ENCODE measurements at regions not wholly inside any gene's neighbourhood (a gene's known extent, or its start where the extent isn't known, plus 50 kb on each side); places are given as distances from the start of the nearest gene placed in this dataset.

GRCh38 chr10:100615241-100615640 lies 79.5 kb downstream of the HIF1AN start:
- no peak overlapping the region for H3K27ac Mint-ChIP-seq
- Histone ChIP-seq H3K4me3 (ENCODE audit: low read length) (no peak overlapping the region), H3K27ac (ENCODE audit: low read depth, low read length) (no peak overlapping the region), H3K9ac (ENCODE audit: extremely low read depth, low read length, poor library complexity, severe bottlenecking) (no peak overlapping the region), H3K27me3 (ENCODE audit: control insufficient read depth, insufficient read depth, low read length, poor library complexity, severe bottlenecking) (peaks cover 40% of the 10 kb centered on the region), H3K4me1 (ENCODE audit: control insufficient read depth, insufficient read depth, low read length) (no peaks in the 10 kb centered on the region), H3K9me3 (ENCODE audit: control insufficient read depth, low read length) (no peaks in the 10 kb centered on the region), H3K36me3 (ENCODE audit: control insufficient read depth, insufficient read depth, low read length) (no peaks in the 10 kb centered on the region)
- peaks cover 6% of the 10 kb centered on the region for H3K4me1 Mint-ChIP-seq
- H3K27me3 Mint-ChIP-seq (ENCODE audit: insufficient read depth) = peaks cover 80% of the 10 kb centered on the region
- H3K9me3 Mint-ChIP-seq = no peaks in the 10 kb centered on the region
- no peaks in the 10 kb centered on the region for H3K36me3 Mint-ChIP-seq (ENCODE audit: low read depth)
- no peak overlapping the region for H3K4me3 Mint-ChIP-seq
- no peak for TF ChIP-seq CTCF (conservative IDR thresholded peaks at IDR 0.05)
- WGBS, 2 experiments (ENCODE audit: insufficient coverage in 1 of 2, insufficient read length in 1 of 2) = 89 to 94% methylated on average over 7 to 10 of the region's 10 CpGs
- DNase-seq = no peak

GRCh38 chr10:100615908-100616307 lies 80.2 kb downstream of the HIF1AN start:
- H3K36me3 Mint-ChIP-seq (ENCODE audit: low read depth) = no peaks in the 10 kb centered on the region

GRCh38 chr10:100618091-100618615 lies 82.4 kb downstream of the HIF1AN start:
- no peaks in the 10 kb centered on the region for H3K36me3 Mint-ChIP-seq (ENCODE audit: low read depth)
- peaks cover 40% of the 10 kb centered on the region for H3K27me3 ChIP-seq (ENCODE audit: control insufficient read depth, insufficient read depth, low read length, poor library complexity, severe bottlenecking)
- H3K9me3 Mint-ChIP-seq = no peaks in the 10 kb centered on the region
- no peaks in the 10 kb centered on the region for H3K4me1 ChIP-seq (ENCODE audit: control insufficient read depth, insufficient read depth, low read length)
- H3K27ac Mint-ChIP-seq = no peak overlapping the region
- H3K27ac ChIP-seq (ENCODE audit: low read depth, low read length) = no peak overlapping the region
- no peaks in the 10 kb centered on the region for H3K4me1 Mint-ChIP-seq
- no peak overlapping the region for H3K4me3 ChIP-seq (ENCODE audit: low read length)
- H3K36me3 ChIP-seq (ENCODE audit: control insufficient read depth, insufficient read depth, low read length) = no peaks in the 10 kb centered on the region
- H3K9me3 ChIP-seq (ENCODE audit: control insufficient read depth, low read length) = no peaks in the 10 kb centered on the region
- peaks cover 79% of the 10 kb centered on the region for H3K27me3 Mint-ChIP-seq (ENCODE audit: insufficient read depth)
- DNase-seq = no peak
- 89 to 92% methylated on average over 10 to 11 of the region's 11 CpGs for WGBS, 2 experiments (ENCODE audit: insufficient coverage in 1 of 2, insufficient read length in 1 of 2)
- H3K9ac ChIP-seq (ENCODE audit: extremely low read depth, low read length, poor library complexity, severe bottlenecking) = no peak overlapping the region
- TF ChIP-seq CTCF (conservative IDR thresholded peaks at IDR 0.05) = no peak
- H3K4me3 Mint-ChIP-seq = no peak overlapping the region

More at GRCh38 chr10:100615908-100616307, 80.2 kb downstream of the HIF1AN start:
- DNase-seq = no peak
- WGBS, 2 experiments (ENCODE audit: insufficient coverage in 1 of 2, insufficient read length in 1 of 2) = 74 to 84% methylated on average over 3 to 5 of the region's 5 CpGs
- H3K27me3 Mint-ChIP-seq (ENCODE audit: insufficient read depth) = peaks cover 82% of the 10 kb centered on the region
- no peak overlapping the region for H3K27ac Mint-ChIP-seq
- TF ChIP-seq CTCF (conservative IDR thresholded peaks at IDR 0.05) = no peak
- H3K4me1 Mint-ChIP-seq = peaks cover 6% of the 10 kb centered on the region
- Histone ChIP-seq H3K27ac (ENCODE audit: low read depth, low read length) (no peak overlapping the region), H3K36me3 (ENCODE audit: control insufficient read depth, insufficient read depth, low read length) (no peaks in the 10 kb centered on the region), H3K4me1 (ENCODE audit: control insufficient read depth, insufficient read depth, low read length) (no peaks in the 10 kb centered on the region), H3K9me3 (ENCODE audit: control insufficient read depth, low read length) (no peaks in the 10 kb centered on the region), H3K9ac (ENCODE audit: extremely low read depth, low read length, poor library complexity, severe bottlenecking) (no peak overlapping the region), H3K27me3 (ENCODE audit: control insufficient read depth, insufficient read depth, low read length, poor library complexity, severe bottlenecking) (peaks cover 40% of the 10 kb centered on the region), H3K4me3 (ENCODE audit: low read length) (no peak overlapping the region)
- no peaks in the 10 kb centered on the region for H3K9me3 Mint-ChIP-seq
- no peak overlapping the region for H3K4me3 Mint-ChIP-seq

All from endodermal cell (in vitro differentiated cells).